ENCODE measurements at regions not wholly inside any gene's neighbourhood (a gene's known extent, or its start where the extent isn't known, plus 50 kb on each side); places are given as distances from the start of the nearest gene placed in this dataset.

DNA sequence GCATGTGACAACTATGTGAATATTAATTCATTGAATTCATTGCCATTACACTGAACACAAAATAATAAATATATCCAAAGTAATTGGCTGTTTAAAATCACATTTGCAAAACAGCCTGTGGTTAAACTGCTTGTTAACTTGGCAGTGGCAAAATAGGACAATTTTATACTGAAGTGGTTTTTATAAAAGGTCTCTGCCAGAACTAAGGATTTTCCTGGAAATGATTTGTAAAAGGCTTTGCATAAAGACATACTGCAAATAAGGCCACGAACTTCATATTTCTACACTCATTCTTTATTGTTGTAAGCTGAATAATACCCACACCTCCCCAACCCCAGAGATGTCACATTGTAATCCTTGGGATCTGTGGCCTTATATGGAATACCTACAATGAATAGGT lies 370.3 kb upstream of the RGMB start:
- no peak for DNase-seq

GRCh38 chr5:98414938-98415337 lies 358.5 kb upstream of the RGMB start:
- no peak for DNase-seq

DNA sequence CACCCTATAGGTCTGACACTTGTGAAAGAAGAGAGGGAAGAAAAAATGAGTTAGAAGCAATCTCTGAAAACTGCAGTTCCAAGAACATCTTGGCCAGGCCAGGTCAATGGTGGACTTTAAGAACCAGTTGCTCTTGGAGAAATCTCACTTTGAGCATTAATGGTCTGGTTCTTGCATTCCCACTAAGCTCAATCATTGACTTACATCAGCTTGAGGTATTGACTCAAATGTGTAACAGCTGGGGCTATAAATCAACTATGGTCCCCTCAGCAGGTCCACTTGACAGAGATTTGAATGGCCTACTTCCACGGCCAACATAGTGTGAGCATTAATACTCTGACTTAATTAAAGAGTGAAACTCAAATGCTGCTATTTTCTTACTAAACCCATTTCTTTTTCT lies 357.8 kb upstream of the RGMB start:
- DNase-seq: no peak

DNA sequence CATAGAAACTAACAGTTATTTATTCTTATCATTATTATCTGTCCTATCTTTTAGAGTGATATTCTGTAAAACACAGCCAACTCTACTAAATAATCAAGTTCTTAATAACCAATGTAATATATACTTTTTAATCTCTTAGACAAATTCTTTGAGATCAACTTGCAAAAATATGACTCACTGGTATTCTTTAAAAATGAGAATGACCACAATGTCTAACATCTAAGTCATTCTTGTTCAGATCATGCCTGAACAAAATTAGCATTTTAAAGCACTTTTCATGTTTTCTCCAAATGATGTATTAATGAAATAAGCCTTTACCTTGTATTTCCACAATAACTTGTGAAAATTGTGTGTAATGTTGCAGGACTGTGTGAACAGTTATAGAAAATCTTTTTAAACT lies 356.9 kb upstream of the RGMB start:
- no peak for DNase-seq

- no peak for DNase-seq
These were observed 353.6 kb upstream of the RGMB start for GRCh38 chr5:98419825-98420224.

- no peak for DNase-seq
These were observed 348.6 kb upstream of the RGMB start for GRCh38 chr5:98424681-98425450.

GRCh38 chr5:98425640-98426039 lies 347.8 kb upstream of the RGMB start:
- DNase-seq: no peak

DNA sequence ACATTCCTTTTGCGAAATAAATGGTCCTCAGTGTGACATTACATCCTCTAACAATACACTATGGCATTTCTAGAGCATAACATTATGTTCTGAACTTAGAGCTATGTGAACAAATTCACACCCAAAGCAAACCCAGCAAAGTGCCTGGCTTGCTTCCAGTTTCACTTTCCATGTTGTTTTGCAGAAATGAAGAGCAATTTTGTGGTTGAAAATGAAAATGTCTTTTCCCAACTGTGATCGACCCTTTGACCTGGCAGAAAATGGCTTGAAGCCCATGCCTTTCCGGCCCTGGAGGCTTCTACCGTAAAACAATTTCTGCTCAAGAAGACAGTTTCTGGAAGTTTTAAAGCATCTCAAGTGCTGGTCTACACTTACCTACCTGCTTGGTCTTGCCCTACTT lies 344.7 kb upstream of the RGMB start:
- DNase-seq: no peak

GRCh38 chr5:98432378-98432777 lies 341.1 kb upstream of the RGMB start:
- no peak for DNase-seq

DNA sequence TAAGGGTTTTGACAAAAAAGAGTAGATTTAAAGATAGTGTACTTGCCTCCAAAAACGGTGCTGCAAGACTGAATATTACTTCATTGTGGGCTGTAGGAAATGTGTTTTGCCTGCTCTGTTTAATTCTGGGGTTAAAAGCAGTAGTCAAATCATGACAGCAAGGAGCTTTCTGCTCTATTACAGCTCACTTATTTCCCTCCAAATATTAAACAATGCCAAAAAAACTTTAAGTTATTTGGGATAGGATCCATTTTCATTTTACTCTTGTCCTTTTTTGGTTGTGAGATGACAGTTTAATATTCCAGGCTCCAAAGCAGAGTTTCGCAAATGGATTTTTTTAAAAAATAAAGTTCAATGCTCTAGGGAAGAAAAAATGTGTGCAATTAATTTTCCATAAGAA lies 340.4 kb upstream of the RGMB start:
- DNase-seq: no peak

- no peak for DNase-seq
These were observed 339.8 kb upstream of the RGMB start for GRCh38 chr5:98433673-98434072.

GRCh38 chr5:98436667-98437066 lies 336.8 kb upstream of the RGMB start:
- DNase-seq: no peak

GRCh38 chr5:98442448-98442847 lies 331.0 kb upstream of the RGMB start:
- no peak for DNase-seq

GRCh38 chr5:98443881-98444280 lies 329.6 kb upstream of the RGMB start:
- DNase-seq: no peak

DNA sequence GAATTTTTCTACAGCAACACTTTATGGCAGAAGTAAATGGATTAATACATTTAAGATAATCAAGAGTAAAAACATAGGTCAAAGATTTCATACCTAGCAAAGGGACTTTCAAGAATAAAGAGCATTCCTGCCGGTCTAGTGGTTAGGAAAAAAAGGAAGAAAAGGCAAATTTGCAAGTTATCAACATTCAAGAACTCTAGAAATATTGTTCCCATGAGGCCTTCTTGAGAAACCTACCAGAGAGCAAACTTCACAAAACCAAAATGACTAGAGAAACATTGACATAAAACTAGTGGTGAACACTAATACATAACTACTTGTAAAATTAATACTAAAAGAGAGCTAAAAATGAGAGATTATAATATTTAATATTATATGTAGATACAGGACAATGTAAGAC lies 320.2 kb upstream of the RGMB start:
- DNase-seq: no peak

DNA sequence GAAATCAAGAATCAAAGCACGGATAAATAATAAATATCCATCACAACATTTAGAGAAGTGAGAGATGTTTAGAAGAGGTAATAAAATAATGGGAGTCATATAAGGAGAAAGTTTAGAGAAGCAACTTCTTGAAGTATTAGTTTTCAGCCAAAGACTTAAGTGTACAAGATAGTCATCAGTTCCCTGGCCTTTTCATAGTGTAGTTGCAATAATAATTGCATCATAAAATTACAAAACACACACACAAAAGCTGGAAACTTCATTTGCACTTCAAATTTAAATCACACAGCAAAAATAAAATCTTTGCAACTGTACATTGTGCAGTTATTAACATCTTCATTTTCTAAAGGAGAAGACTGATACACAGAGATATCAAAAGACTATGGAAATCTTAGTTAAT lies 319.1 kb upstream of the RGMB start:
- no peak for DNase-seq

- no peak for DNase-seq
These were observed 318.6 kb upstream of the RGMB start for GRCh38 chr5:98454904-98455303.

- DNase-seq: no peak
These were observed 317.8 kb upstream of the RGMB start for GRCh38 chr5:98455665-98456064.

DNA sequence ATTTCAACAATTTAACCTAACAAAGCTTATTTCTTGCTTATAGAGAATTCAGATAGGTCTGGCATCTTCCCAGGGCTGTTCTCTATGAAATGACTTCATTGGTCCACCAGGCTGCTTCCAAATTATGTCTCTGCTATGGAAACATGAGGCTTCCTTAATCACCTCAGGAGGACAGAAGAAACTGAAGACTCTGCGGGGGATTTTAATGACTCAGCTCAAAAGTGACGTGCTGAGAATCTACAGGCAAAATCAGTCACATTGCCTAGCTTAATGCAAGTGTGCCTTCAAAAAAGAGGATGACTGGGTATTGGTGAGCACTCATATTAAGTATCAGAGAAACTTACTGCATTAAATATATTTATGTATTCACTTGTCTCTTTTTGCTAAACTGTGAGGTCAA lies 315.5 kb upstream of the RGMB start:
- DNase-seq: no peak

DNA sequence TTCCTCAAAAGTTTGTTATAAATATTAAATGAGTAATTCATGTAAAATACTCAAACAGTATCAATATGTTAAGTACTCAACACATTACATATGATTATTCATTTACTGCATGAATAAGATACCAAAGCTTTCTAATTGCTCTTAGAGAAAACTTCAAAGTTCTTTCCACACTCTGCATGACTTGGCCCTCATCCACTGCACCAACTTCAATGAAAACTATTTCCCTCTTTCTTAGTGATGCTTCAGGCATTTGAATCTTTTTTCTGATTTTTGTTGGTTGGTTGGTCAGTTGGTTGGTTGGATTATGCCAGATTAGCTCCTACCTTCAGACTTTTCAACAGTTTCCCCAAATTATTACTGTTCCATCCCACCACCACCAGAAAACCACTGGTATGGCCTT lies 314.7 kb upstream of the RGMB start:
- no peak for DNase-seq

GRCh38 chr5:98460536-98460935 lies 312.9 kb upstream of the RGMB start:
- no peak for DNase-seq

GRCh38 chr5:98461485-98461884 lies 312.0 kb upstream of the RGMB start:
- DNase-seq: no peak

DNA sequence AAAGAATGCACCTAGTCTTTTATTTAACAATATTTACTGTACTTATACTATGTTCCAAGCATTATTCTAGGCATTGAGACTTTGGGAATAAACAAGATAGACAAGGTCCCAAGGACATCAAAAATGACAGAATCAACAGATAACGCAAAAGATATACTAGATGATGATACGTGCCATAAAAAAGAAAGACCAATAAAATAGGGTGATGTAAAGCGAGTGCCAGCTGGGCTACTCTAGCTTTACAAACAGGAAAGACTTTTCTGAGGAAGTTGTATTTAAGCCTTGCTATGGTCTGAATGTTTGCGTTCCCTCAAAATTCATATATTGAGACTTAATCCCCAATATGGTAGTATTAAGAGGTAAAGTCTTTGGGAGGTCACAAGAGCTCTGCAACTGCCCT lies 310.2 kb upstream of the RGMB start:
- no peak for DNase-seq

DNA sequence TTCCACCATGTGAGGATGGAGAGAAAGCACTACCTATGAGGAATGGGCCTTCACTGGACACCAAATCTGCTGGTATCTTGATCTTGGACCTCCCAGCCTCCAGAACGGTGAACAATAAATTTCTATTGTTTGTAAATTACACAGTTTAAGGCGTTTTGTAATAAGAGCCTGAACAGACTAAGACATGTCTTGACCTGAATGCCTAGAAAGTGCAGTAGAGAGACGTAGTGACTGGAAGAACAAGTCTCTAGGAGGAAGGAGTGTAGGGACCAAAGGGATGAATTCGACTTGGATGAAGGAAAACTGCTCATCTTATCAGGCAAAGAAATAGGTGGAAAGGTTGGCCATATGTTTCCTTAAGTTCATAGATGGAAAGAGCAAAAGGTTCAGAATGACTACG lies 309.8 kb upstream of the RGMB start:
- DNase-seq: no peak

DNA sequence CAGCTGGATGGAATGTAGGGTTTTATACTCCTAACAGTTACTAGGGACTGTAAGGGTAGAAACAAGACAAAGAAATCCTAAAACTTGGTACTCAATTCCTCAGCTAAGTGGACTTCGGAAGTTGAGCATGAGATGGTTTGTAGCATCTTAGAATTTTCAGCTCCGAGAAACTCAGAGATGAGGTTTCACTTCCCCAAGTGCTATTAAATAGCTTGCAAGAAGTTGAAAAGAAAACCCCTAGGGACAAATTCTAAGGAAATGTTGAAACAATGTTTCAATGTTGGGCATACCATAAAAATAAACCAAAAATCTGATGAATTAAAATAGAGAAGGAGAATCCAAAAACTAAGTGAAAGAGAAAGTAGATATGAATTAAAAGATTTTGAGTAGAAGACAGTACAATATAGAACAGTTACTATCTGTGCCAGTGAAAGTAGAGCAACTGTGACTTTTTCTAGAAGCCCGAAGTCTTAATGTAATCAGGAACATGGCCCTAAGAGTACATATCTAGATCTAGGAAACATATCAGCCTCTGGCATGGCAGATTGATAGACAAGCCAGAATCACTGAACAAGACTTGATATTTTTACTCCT lies 308.6 kb upstream of the RGMB start:
- DNase-seq: no peak
